PFSK-1 (cell line): ENCODE measurements at regions not wholly inside any gene's neighbourhood (a gene's known extent, or its start where the extent isn't known, plus 50 kb on each side); places are given as distances from the start of the nearest gene placed in this dataset.

Experiments used
- FOXP2 ChIP-seq: optimal IDR thresholded peaks from 2 replicates; pipeline ENCODE3; 2011; ENCODE audit warnings: borderline replicate concordance, control low read depth, inconsistent platforms; ENCODE audit not compliant: insufficient read depth; ENCODE audit errors: extremely low read length, extremely low read depth
- POLR2AphosphoS5 ChIP-seq: IDR thresholded peaks from 2 replicates; pipeline ENCODE4 v1.6.1; 2012; ENCODE audit warnings: low read depth, mild to moderate bottlenecking, control low read depth, low read length, moderate library complexity
- SIN3A ChIP-seq: IDR thresholded peaks from 2 replicates; pipeline ENCODE4 v1.6.1; 2012; ENCODE audit warnings: mild to moderate bottlenecking, low read length, moderate library complexity, borderline replicate concordance; ENCODE audit not compliant: insufficient read depth
- TAF1 ChIP-seq: IDR thresholded peaks from 2 replicates; pipeline ENCODE4 v1.6.1; 2012; ENCODE audit warnings: low read length, control low read depth, borderline replicate concordance; ENCODE audit not compliant: insufficient read depth
- TF ChIP-seq, protein P1 (sequence below), 2 experiments: IDR thresholded peaks; 2 replicates each; pipeline versions ENCODE4 v1.6.1 to v1.8.0; 2011 to 2012; ENCODE audit warnings: low read depth in 2 of 2, low read length in 2 of 2, control low read depth in 1 of 2, inconsistent platforms in 1 of 2, mild to moderate bottlenecking in 1 of 2, moderate library complexity in 1 of 2; ENCODE audit not compliant: insufficient read depth in 1 of 2

DNA sequence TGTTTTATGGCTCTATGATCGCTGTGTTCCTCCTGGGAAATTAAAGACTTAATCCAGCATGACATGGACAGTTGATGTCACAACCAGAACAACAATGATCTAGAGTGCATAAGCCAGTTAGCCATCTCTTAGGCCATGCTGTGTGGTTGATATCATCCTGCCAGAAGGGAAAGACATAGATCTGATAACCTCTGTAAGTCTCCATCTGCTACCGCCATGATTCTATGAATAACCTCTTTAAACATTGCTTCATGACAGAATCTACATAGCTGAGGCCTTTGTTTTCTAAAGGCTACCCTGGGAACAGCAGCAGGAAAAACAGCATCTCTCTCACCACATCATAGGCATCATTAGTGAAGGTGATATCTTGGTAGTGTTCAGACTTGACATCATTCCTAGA is 117.6 kb upstream of the PHACTR1 start:
- TF ChIP-seq, protein P1, sequence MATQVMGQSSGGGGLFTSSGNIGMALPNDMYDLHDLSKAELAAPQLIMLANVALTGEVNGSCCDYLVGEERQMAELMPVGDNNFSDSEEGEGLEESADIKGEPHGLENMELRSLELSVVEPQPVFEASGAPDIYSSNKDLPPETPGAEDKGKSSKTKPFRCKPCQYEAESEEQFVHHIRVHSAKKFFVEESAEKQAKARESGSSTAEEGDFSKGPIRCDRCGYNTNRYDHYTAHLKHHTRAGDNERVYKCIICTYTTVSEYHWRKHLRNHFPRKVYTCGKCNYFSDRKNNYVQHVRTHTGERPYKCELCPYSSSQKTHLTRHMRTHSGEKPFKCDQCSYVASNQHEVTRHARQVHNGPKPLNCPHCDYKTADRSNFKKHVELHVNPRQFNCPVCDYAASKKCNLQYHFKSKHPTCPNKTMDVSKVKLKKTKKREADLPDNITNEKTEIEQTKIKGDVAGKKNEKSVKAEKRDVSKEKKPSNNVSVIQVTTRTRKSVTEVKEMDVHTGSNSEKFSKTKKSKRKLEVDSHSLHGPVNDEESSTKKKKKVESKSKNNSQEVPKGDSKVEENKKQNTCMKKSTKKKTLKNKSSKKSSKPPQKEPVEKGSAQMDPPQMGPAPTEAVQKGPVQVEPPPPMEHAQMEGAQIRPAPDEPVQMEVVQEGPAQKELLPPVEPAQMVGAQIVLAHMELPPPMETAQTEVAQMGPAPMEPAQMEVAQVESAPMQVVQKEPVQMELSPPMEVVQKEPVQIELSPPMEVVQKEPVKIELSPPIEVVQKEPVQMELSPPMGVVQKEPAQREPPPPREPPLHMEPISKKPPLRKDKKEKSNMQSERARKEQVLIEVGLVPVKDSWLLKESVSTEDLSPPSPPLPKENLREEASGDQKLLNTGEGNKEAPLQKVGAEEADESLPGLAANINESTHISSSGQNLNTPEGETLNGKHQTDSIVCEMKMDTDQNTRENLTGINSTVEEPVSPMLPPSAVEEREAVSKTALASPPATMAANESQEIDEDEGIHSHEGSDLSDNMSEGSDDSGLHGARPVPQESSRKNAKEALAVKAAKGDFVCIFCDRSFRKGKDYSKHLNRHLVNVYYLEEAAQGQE (IDR thresholded peaks at IDR 0.05; ENCODE audit: insufficient read depth in 1 of 2, low read depth in 2 of 2, low read length in 2 of 2), result no peak
- TF ChIP-seq POLR2AphosphoS5, result no peak
- no peak for TF ChIP-seq TAF1
- TF ChIP-seq SIN3A, result no peak
- no peak for TF ChIP-seq FOXP2

DNA sequence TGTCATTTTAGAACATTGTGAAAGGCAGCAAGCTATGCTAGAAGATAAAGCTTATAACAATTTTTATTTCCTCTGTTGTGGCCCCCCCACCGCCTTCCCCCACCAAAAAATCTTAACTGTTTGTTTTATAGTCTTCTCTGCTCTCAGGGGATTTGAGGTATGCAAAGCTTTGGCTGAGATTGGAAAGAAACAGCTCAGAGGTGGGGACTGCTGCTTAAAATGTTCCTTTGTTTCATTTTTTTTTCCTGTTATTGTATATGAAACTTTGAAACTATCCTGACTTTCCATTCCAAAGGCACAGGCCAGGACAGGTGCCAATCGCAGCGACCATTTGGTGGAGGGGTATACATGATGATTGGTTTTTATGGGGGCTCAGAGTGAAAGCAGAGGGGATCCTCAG is 114.7 kb upstream of the PHACTR1 start:
- no peak for TF ChIP-seq FOXP2

DNA sequence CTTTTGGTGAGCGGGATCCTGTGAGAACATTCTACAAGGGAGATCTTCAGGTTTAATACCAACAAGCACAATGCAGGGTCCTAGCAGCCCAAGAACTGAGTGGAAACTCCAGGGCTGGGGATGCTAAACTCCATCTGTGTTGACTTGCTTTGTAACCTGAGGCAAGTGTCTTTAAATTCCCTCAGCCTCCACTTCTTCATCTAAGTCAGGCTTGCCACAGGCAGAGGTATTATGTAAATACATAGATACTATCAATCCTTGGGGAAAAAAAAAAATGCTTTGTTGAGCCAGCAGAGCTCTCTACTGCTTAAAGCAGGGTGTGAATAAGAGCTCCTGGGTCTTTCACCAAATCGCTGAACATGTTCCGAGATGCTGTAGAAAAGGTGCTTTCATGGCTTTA is 114.2 kb upstream of the PHACTR1 start:
- TF ChIP-seq, protein P1 (IDR thresholded peaks at IDR 0.05; ENCODE audit: insufficient read depth in 1 of 2, low read depth in 2 of 2, low read length in 2 of 2), result no peak
- no peak for TF ChIP-seq TAF1

DNA sequence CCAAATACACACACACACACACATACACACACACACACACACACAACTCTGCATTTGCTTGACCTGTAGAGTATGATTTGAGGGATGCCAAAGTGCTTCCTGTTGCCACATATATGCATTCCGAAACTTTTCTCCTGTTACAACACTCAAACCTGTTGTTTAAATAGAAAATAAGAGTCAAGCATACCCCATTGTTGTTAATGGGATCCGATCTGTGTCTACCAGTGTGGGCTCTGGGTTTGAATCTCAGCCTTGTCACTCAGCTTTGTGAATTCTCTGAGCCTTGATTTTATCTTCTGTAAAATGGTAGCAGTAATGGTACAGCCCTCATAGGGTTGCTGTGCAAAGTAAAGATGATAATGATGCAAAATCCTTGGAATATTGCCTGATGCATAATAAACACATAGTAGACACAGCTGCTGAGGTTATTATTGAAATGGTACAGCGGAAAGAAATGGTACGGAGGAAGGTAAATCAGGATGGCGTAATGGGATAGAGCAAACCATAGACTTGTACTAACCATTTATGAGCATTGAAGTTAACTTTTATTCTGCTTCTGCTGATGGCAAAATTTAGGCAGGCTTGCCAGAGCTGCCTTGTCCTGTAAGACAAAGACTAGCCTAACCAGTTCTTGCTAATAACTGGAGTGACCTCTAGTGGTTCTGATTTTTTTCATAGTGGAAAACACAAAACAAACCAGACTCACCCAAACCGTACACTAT is 113.5 kb upstream of the PHACTR1 start:
- no peak for TF ChIP-seq SIN3A

DNA sequence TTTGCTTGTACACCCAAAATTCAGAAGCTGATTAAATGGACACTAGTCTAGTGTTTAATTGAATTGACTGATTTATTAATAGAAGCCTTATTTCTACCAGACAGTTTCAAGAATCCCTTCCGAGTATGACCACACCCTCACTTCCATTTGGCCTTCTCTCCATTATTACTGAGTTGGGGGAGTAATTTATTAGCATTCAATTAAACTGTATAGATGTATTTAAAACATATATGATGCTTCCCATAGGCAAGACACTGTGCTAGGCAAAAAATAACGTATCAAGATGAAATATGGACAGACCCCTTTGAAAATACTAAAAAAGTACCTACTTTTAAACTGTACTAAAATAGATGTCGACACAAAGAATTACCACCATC is 112.9 kb upstream of the PHACTR1 start:
- no peak for TF ChIP-seq TAF1
- TF ChIP-seq, protein P1 (IDR thresholded peaks at IDR 0.05; ENCODE audit: insufficient read depth in 1 of 2, low read depth in 2 of 2, low read length in 2 of 2), result no peak
- TF ChIP-seq POLR2AphosphoS5, result no peak
- no peak for TF ChIP-seq FOXP2
- TF ChIP-seq SIN3A, result no peak

DNA sequence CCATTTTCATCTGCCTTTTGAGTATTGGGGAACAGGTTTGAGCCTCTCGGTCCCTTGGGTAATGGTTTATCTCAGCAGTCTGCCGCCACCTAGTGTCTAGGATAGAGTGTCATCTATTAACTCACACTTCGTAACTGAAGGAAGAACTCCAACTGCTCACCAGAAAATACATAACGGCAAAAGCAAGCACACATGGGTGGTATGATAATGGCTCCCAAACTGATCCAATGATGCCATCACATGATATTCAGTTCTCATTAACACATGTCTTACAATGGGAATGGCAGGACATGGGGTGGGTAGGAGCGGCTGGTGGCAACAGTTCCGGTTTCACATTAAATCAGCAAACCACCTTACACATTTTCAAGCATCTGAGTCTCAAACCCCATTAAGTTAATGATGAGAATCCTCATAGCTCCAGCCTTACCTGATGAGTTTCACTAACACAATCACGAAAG is 110.7 kb upstream of the PHACTR1 start:
- no peak for TF ChIP-seq FOXP2
- no peak for TF ChIP-seq POLR2AphosphoS5
- TF ChIP-seq SIN3A, result no peak
- TF ChIP-seq, protein P1 (IDR thresholded peaks at IDR 0.05; ENCODE audit: insufficient read depth in 1 of 2, low read depth in 2 of 2, low read length in 2 of 2), result no peak
- no peak for TF ChIP-seq TAF1
